Muscle layer of colon (tissue), 2 donors: ENCODE measurements at regions not wholly inside any gene's neighbourhood (a gene's known extent, or its start where the extent isn't known, plus 50 kb on each side); places are given as distances from the start of the nearest gene placed in this dataset.
"Not testable (repeated sequence)": the region's sequence is repeated elsewhere in the genome, so short reads cannot be mapped to it uniquely, and the experiment has no call there.

ENCODE experiments used
- H3K27ac ChIP-seq: one replicate; pipeline ENCODE4 v1.7.0; 2013; ENCODE audit warnings: low read depth, mild to moderate bottlenecking, low read length, moderate library complexity
- H3K27me3 ChIP-seq, 2 donors: one replicate each; pipeline ENCODE4 v1.7.0; 2013; ENCODE audit warnings: low read length in 2 of 2, mild to moderate bottlenecking in 2 of 2; ENCODE audit not compliant: insufficient read depth in 2 of 2, control insufficient read depth in 1 of 2
- H3K36me3 ChIP-seq: one replicate; pipeline ENCODE4 v1.7.0; 2013; ENCODE audit warnings: mild to moderate bottlenecking, low read length; ENCODE audit not compliant: insufficient read depth
- H3K4me1 ChIP-seq: one replicate; pipeline ENCODE4 v1.7.0; 2013; ENCODE audit warnings: mild to moderate bottlenecking, low read length; ENCODE audit not compliant: insufficient read depth
- H3K4me3 ChIP-seq, 2 donors: one replicate each; pipeline ENCODE4 v1.7.0; 2013; ENCODE audit warnings: low read length in 2 of 2, low read depth in 1 of 2, mild to moderate bottlenecking in 1 of 2, moderate library complexity in 1 of 2
- H3K9ac ChIP-seq: one replicate; pipeline ENCODE4 v1.7.0; 2013; ENCODE audit warnings: low read length
- H3K9me3 ChIP-seq: one replicate; pipeline ENCODE4 v1.7.0; 2013; ENCODE audit warnings: mild to moderate bottlenecking, low read length
- donor health status: abdominal sarcoma.
- donor health status: Adenocarcinoma of cecum.

DNA sequence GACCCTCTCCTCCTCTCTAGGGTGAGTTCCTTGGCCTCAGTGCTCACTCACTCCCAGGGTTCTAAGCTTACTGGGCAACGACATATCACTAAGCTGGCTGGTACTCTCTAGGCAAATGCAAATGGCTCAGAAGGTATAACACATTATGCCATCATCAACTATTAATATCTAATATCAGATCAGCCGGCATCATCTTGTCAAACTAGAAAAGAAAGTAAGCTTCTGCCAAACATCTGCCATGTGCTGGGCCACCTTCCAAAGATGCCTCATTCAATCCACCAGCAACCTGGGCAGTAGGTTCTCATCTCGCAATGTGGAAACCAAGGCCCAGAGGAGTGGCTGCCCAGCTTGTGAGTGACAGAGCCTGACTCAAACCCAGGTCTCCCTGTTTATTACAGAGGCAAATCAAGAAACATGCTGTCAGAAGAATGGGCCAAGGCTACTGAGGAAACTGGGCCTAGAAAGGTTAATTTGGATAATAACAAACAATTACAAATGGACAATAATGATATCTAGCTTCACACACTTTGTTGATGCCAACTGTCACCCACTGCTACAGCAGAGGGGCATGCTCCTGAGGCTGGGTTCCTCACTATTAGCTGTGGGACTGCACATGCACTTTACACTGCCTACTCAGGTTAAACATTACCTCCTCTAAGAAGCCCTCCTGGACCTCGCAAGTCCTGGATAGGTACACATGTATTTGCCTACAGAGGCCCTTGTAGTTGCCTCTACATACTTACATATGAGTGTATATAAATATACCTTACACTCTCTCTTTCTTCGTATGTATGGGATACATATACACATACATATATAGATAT, 183.3 kb upstream of the JUN start:
- no peaks in the 10 kb centered on the region for H3K27me3 ChIP-seq
- no peak overlapping the region for H3K4me3 ChIP-seq
- H3K9ac ChIP-seq = no peak overlapping the region
- H3K36me3 ChIP-seq = no peaks in the 10 kb centered on the region
- no peak overlapping the region for H3K27ac ChIP-seq
- H3K9me3 ChIP-seq = no peaks in the 10 kb centered on the region
- peaks cover 14% of the 10 kb centered on the region for H3K4me1 ChIP-seq

DNA sequence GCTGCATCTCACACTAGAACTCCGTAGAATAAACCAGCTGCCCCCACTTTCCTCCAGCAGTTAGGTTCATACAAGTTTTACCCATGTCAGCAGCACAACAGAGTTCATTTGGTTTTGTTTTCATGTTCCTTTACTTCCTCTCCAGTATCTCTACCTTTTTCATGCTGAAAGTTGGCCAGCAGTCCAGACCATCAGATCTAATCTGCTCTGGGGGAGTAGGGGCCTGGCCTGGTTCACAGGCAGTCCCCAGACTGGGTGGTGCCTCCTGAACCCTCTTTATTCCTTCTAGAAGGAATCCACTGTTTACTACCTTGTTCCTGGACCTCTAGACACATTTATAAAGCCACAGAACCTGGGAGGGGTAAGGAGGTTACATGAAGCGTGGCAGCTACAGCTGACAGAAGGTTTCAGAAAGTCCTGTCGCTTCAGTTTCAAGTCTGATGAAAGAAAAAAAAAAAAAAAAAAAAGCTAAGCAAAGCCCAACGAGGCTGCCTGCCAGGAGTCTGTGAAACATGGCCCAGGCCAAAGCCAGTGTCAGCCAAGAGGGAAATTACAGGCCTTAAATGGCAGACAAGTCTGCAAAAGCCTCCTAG, 184.6 kb upstream of the JUN start:
- Histone ChIP-seq H3K9ac (peak overlapping the region; percentile 29), H3K27me3 (no peaks in the 10 kb centered on the region), H3K27ac (peak overlapping the region; percentile 82), H3K4me1 (peaks cover 14% of the 10 kb centered on the region), H3K36me3 (no peaks in the 10 kb centered on the region), H3K9me3 (no peaks in the 10 kb centered on the region), H3K4me3 (no peak overlapping the region)

DNA sequence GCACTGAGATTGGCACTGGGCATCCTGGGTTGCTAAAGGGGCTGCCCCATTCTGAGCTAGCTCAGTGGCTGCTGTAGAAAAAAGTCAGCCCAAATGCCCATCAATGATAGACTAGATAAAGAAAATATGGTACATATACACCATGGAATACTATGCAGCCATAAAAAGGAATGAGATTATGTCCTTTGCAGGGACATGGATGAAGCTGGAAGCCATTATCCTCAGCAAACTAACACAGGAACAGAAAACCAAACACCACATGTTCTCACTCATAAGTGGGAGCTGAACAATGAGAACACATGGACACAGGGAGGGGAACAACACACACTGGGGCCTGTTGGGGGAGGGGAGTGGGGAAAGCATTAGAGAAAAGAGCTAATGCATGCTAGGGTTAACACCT, 185.3 kb upstream of the JUN start:
- not testable (repeated sequence) for H3K9me3 ChIP-seq, H3K9ac ChIP-seq, H3K4me3 ChIP-seq, H3K36me3 ChIP-seq, H3K27ac ChIP-seq, H3K27me3 ChIP-seq
- peaks cover 14% of the 10 kb centered on the region for H3K4me1 ChIP-seq

DNA sequence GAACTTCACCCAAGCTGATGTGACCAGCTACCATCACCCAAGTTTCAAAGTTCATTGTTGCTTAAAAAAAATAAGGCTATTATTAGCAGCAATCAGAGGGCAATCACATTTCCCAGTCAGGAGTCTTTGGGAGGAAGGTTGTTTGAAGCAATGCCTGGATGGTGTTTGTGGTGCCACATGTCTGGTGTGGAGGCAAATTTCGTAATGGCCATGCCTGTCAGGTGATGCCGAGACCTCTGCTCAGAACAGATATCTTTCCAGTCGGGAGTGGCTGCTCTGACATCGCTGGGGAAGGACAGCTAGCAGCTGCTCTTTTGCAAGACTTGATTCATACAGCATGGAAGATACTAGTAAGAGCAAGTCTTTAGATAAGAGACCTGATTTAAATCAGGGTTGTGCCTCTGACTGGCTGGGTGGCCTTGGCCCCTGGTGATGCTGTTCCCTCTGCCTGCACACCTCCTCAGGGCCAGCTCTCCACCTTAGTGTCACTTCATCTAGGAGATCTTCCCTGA, 187.8 kb upstream of the JUN start:
- Histone ChIP-seq H3K4me3 (no peak overlapping the region), H3K36me3 (no peaks in the 10 kb centered on the region), H3K27me3 (no peaks in the 10 kb centered on the region), H3K27ac (no peak overlapping the region), H3K9me3 (no peaks in the 10 kb centered on the region), H3K9ac (no peak overlapping the region), H3K4me1 (peaks cover 14% of the 10 kb centered on the region)

DNA sequence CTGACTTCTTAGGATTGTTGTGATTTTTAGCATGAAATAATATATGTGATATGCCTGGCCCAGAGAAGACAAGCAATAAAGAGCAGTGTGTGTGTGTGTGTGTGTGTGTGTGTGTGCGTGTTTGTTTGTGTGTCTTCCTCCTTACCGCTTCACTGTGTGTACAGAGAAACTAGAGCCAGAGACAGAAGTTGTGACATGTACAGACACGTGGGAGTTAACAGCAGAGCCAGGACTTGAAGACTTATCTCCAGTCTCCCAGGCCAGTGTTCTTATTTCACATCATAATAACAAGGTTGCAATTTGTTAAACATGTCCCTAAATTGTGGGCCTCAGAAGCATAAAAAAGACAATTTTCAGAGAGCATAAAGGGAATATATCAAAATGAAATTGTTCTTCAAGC, 192.0 kb upstream of the JUN start:
- no peaks in the 10 kb centered on the region for H3K36me3 ChIP-seq
- no peak overlapping the region for H3K27ac ChIP-seq
- no peaks in the 10 kb centered on the region for H3K4me1 ChIP-seq
- H3K9ac ChIP-seq = no peak overlapping the region
- no peak overlapping the region for H3K4me3 ChIP-seq
- no peaks in the 10 kb centered on the region for H3K9me3 ChIP-seq
- no peaks in the 10 kb centered on the region for H3K27me3 ChIP-seq

DNA sequence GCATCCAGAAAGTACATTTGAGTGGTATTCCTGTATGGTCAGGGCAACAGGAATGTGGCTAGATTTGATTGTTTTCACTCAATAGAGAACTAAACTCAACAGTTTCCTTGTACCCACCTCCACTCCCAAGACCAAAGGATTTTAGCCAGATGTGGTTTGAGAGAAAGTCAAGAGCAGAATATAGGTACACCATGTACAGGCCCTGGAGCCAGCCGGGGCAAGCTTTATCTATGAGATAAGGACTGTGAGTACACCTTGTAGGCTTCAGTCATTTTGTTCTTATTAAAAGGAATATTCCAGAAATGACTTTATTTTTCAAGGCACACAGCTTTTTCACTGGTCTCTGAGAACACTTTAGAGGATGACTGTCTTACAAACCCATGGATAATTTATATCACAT, 192.4 kb upstream of the JUN start:
- Histone ChIP-seq H3K9ac (no peak overlapping the region), H3K27ac (no peak overlapping the region), H3K27me3 (no peaks in the 10 kb centered on the region), H3K4me3 (no peak overlapping the region), H3K9me3 (no peaks in the 10 kb centered on the region), H3K36me3 (no peaks in the 10 kb centered on the region), H3K4me1 (no peaks in the 10 kb centered on the region)

DNA sequence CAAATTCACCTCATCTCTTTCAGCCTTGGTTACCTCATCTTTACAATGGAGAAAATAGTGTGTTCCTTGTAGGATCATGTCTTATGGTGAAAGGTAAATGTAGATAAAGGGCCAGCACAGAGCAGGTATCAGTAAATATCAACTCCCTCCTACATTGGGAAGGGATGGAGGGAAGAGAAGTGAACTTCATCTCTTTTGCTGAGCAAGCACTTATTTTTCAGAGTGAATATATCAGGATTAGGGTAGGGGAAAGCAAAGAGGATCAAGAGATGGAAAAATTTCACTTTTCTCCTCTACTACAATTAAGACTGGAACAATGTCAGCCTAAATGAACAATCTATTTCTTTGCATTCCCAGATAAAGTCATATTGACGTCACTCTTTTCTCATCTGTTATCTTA, 193.8 kb upstream of the JUN start:
- no peaks in the 10 kb centered on the region for H3K27me3 ChIP-seq
- H3K4me3 ChIP-seq = no peak overlapping the region
- H3K9me3 ChIP-seq = no peaks in the 10 kb centered on the region
- no peak overlapping the region for H3K27ac ChIP-seq
- peaks cover 6% of the 10 kb centered on the region for H3K4me1 ChIP-seq
- no peaks in the 10 kb centered on the region for H3K36me3 ChIP-seq
- H3K9ac ChIP-seq = no peak overlapping the region

DNA sequence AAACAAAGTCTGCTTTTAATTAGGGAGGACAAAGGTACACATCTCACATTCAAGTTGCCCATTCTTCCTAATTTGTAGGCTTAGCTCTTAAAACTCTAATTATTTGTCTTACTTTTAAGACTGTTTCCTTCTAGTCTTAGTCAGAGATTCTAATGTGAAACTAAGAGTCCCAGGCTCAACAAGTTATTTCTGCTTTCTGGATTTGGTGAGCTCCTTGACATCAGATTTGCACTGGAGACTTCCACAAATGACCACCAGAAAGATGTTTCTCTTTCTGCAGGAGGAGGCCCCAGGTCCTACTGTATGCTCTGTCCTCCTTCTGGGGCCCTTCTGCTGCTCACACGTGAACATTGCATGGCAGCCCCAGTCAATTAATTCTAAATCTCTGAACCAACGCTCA, 194.2 kb upstream of the JUN start:
- Histone ChIP-seq H3K4me1 (peaks cover 11% of the 10 kb centered on the region), H3K36me3 (no peaks in the 10 kb centered on the region), H3K9ac (no peak overlapping the region), H3K27me3 (no peaks in the 10 kb centered on the region), H3K4me3 (no peak overlapping the region), H3K9me3 (no peaks in the 10 kb centered on the region), H3K27ac (no peak overlapping the region)

DNA sequence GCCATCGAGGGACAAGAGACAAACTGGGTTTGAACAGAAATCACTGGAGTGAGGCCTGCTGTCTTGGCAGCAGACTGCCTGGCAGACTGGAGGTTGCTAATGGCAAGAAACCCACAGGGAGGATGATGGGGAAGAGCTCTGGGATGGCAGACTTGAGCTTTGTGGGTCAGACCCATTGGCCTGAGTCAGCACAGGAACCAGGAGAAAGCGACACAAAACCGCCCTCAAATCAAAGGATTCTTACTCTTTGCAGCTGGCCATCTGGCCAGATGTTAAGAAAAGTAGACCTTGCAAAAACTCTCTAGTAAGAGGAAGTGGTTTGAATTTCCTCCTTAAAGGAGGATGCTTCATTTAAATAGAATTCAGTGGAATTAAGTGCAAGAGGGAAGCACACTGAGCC, 195.2 kb upstream of the JUN start:
- H3K27ac ChIP-seq = no peak overlapping the region
- no peaks in the 10 kb centered on the region for H3K27me3 ChIP-seq
- no peaks in the 10 kb centered on the region for H3K36me3 ChIP-seq
- peaks cover 18% of the 10 kb centered on the region for H3K4me1 ChIP-seq
- no peak overlapping the region for H3K4me3 ChIP-seq
- no peaks in the 10 kb centered on the region for H3K9me3 ChIP-seq
- H3K9ac ChIP-seq = no peak overlapping the region

DNA sequence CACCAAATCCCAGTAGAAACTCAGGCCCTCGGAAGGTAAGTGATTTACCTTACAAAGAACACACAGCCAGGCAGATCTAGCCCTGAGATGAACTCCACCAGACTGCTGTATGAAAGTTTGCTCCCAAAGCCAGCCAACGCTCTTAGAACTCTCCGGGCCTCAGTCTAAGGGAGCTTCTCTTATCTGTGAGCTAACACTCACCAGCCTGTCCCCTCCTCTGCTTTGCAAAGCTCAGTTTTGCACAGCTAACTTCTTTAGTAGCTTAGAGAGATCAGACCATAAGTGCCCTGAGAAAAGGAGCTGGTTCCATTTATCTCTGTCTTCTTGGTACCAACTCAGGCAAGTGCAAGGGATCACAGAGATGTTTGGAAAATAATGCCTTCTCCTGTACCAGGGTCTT, 195.8 kb upstream of the JUN start:
- Histone ChIP-seq H3K9ac (no peak overlapping the region), H3K27me3 (no peaks in the 10 kb centered on the region), H3K27ac (no peak overlapping the region), H3K36me3 (no peaks in the 10 kb centered on the region), H3K4me1 (peaks cover 18% of the 10 kb centered on the region), H3K4me3 (no peak overlapping the region), H3K9me3 (no peaks in the 10 kb centered on the region)

DNA sequence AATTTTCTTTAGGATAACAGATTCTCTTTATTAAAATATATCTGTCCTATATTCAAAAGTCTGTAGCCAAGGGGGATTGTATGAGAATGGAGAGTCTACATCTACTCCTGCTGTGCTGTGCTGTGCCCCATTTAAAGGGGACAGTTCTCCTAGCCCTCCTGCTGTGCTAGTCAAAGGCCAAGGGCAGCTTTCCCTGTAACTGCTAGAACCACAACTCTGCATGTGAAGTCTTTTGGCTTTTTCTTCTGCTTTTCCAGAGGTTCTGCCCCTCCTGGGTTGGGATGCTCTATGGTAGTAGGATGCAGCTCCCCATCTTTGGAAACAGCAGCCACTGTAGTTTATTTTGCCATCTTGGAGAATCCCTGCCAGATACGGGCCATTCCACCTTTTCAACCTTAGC, 197.5 kb upstream of the JUN start:
- Histone ChIP-seq H3K27ac (no peak overlapping the region), H3K4me1 (peaks cover 18% of the 10 kb centered on the region), H3K4me3 (no peak overlapping the region), H3K27me3 (no peaks in the 10 kb centered on the region), H3K9me3 (no peaks in the 10 kb centered on the region), H3K36me3 (no peaks in the 10 kb centered on the region), H3K9ac (no peak overlapping the region)
